Inflammatory macrophage treated with lipopolysaccharide for 4 hours (primary cell): ENCODE measurements at regions not wholly inside any gene's neighbourhood (a gene's known extent, or its start where the extent isn't known, plus 50 kb on each side); places are given as distances from the start of the nearest gene placed in this dataset.

ENCODE experiments used
- DNase-seq: peaks from one replicate; pipeline ENCODE4 v3.0.0-alpha.2; 2020

- DNase-seq: no peak
These were observed 144.1 kb downstream of the SEC61B start for GRCh38 chr9:99366183-99366582.

GRCh38 chr9:99366621-99367020, 144.5 kb downstream of the SEC61B start:
- peak; percentile 56 for DNase-seq

GRCh38 chr9:99368341-99369326, 146.6 kb downstream of the SEC61B start:
- DNase-seq: peak; percentile 81

GRCh38 chr9:99369327-99369722, 147.2 kb downstream of the SEC61B start:
- DNase-seq: no peak

GRCh38 chr9:99370376-99370775, 148.3 kb downstream of the SEC61B start:
- DNase-seq: no peak

- DNase-seq: no peak
These were observed 149.3 kb downstream of the SEC61B start for GRCh38 chr9:99371376-99371775.

- no peak for DNase-seq
These were observed 151.8 kb downstream of the SEC61B start for GRCh38 chr9:99373912-99374311.

- no peak for DNase-seq
These were observed 152.7 kb downstream of the SEC61B start for GRCh38 chr9:99374793-99375192.

GRCh38 chr9:99375481-99375880, 153.4 kb downstream of the SEC61B start:
- DNase-seq: no peak

- no peak for DNase-seq
These were observed 156.0 kb downstream of the SEC61B start for GRCh38 chr9:99377790-99378775.

- no peak for DNase-seq
These were observed 161.5 kb downstream of the SEC61B start for GRCh38 chr9:99383536-99383935.

GRCh38 chr9:99385215-99385614, 163.1 kb downstream of the SEC61B start:
- no peak for DNase-seq

- no peak for DNase-seq
These were observed 163.8 kb downstream of the SEC61B start for GRCh38 chr9:99385814-99386279.

- DNase-seq: no peak
These were observed 165.3 kb downstream of the SEC61B start for GRCh38 chr9:99387431-99387830.

- DNase-seq: no peak
These were observed 167.3 kb downstream of the SEC61B start for GRCh38 chr9:99389087-99390033.

GRCh38 chr9:99391937-99392594, 170.0 kb downstream of the SEC61B start:
- no peak for DNase-seq

GRCh38 chr9:99392986-99393385, 170.9 kb downstream of the SEC61B start:
- DNase-seq: no peak

GRCh38 chr9:99393993-99394392, 171.9 kb downstream of the SEC61B start:
- DNase-seq: no peak

GRCh38 chr9:99398241-99398640, 176.2 kb downstream of the SEC61B start:
- DNase-seq: no peak

- no peak for DNase-seq
These were observed 177.4 kb downstream of the SEC61B start for GRCh38 chr9:99399474-99399873.

GRCh38 chr9:99400184-99400731, 178.2 kb downstream of the SEC61B start:
- no peak for DNase-seq
